ENCODE measurements at regions not wholly inside any gene's neighbourhood (a gene's known extent, or its start where the extent isn't known, plus 50 kb on each side); places are given as distances from the start of the nearest gene placed in this dataset.

DNA sequence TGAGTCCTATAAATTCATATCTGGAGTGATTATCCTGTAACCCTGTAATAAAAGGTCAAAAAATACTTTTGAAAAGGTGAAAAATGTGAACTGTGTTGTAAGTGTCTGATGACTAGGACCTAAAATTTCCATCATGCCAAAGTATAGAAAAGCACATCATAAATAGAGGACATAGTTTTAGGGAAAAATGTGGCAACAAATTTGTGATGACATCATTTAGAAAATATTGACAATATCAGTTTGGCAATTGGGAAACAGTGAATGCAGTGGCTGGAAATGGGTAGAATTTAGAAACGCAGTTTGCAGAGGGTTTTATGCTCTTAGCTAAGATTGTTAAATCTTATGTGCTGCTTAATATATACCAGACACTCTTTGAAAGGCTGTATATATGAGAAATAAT is 1464.8 kb downstream of the RAPGEF2 start:
- no peak for TF ChIP-seq POLR2AphosphoS5 (IDR thresholded peaks at IDR 0.05)
- no peak for TF ChIP-seq POLR2A (IDR thresholded peaks at IDR 0.05)

Measured in gastroesophageal sphincter (tissue), 2 donors.